DND-41 (cell line): ENCODE measurements at regions not wholly inside any gene's neighbourhood (a gene's known extent, or its start where the extent isn't known, plus 50 kb on each side); places are given as distances from the start of the nearest gene placed in this dataset.

Experiments used
- ATAC-seq: fragments of 200-7000 bp; cut with Tn5 transposase; 3 replicates; pipeline ENCODE4 v1.9.1; 2021; ENCODE audit warnings: low read depth; ENCODE audit not compliant: insufficient read depth
- DNase-seq: peaks from one replicate; pipeline ENCODE4 v3.0.0-alpha.2; 2020
- H2AFZ ChIP-seq: 2 replicates; pipeline ENCODE4 v1.6.0; 2012; ENCODE audit warnings: low read depth, low read length
- H3K27ac ChIP-seq: 2 replicates; pipeline ENCODE4 v1.5.1; 2012; ENCODE audit warnings: low read length, inconsistent platforms
- H3K27me3 ChIP-seq: fragments of 200-600 bp; sonication (generic); 2 replicates; pipeline ENCODE4 v1.6.0; 2012; ENCODE audit warnings: low read length, mild to moderate bottlenecking, inconsistent platforms; ENCODE audit not compliant: insufficient read depth, poor library complexity
- H3K36me3 ChIP-seq: 2 replicates; pipeline ENCODE4 v1.5.1; 2012; ENCODE audit warnings: low read length, inconsistent platforms; ENCODE audit not compliant: insufficient read depth
- H3K4me1 ChIP-seq: 2 replicates; pipeline ENCODE4 v1.5.1; 2012; ENCODE audit warnings: mild to moderate bottlenecking, low read length; ENCODE audit not compliant: insufficient read depth
- H3K4me2 ChIP-seq: 2 replicates; pipeline ENCODE4 v1.6.0; 2012; ENCODE audit warnings: mild to moderate bottlenecking, moderate library complexity, low read length, inconsistent platforms; ENCODE audit not compliant: insufficient read depth
- H3K4me3 ChIP-seq, 2 experiments: fragments of 200-600 bp in 1 of 2; shearing (Covaris generic) in 1 of 2; 2 replicates each; pipeline ENCODE4 v1.5.1; 2012 to 2016; ENCODE audit warnings: inconsistent platforms in 2 of 2, low read length in 2 of 2, mild to moderate bottlenecking in 2 of 2, low read depth in 1 of 2, moderate library complexity in 1 of 2
- H3K79me2 ChIP-seq: 2 replicates; pipeline ENCODE4 v1.6.0; 2012; ENCODE audit warnings: low read length, inconsistent platforms; ENCODE audit not compliant: insufficient read depth
- H3K9ac ChIP-seq: 2 replicates; pipeline ENCODE4 v1.6.0; 2012; ENCODE audit warnings: low read depth, mild to moderate bottlenecking, inconsistent platforms, low read length, moderate library complexity
- H3K9me3 ChIP-seq: 2 replicates; pipeline ENCODE4 v1.5.1; 2012; ENCODE audit warnings: low read length, moderate library complexity, mild to moderate bottlenecking, inconsistent platforms; ENCODE audit not compliant: insufficient read depth, severe bottlenecking
- H4K20me1 ChIP-seq: 2 replicates; pipeline ENCODE4 v1.6.0; 2012; ENCODE audit warnings: low read length; ENCODE audit not compliant: insufficient read depth
- EZH2 ChIP-seq: IDR thresholded peaks from 3 replicates; pipeline ENCODE4 v1.6.1; 2012; ENCODE audit warnings: borderline replicate concordance, low read depth, mild to moderate bottlenecking, moderate library complexity, low read length, inconsistent platforms; ENCODE audit not compliant: severe bottlenecking
- TF ChIP-seq, protein P1 (sequence below): IDR thresholded peaks from 2 replicates; pipeline ENCODE4 v1.5.1; 2012; ENCODE audit warnings: borderline replicate concordance, low read length, moderate library complexity, mild to moderate bottlenecking; ENCODE audit not compliant: poor library complexity, severe bottlenecking; ENCODE audit errors: extremely low read depth

- H3K36me3 ChIP-seq: no peaks in the 10 kb centered on the region
- no peaks in the 10 kb centered on the region for H3K4me1 ChIP-seq
- no peaks in the 10 kb centered on the region for H4K20me1 ChIP-seq
- H3K27ac ChIP-seq: no peak overlapping the region
- no peaks in the 10 kb centered on the region for H3K79me2 ChIP-seq
- ATAC-seq: no peak
- no peak for TF ChIP-seq EZH2
- TF ChIP-seq, protein P1, sequence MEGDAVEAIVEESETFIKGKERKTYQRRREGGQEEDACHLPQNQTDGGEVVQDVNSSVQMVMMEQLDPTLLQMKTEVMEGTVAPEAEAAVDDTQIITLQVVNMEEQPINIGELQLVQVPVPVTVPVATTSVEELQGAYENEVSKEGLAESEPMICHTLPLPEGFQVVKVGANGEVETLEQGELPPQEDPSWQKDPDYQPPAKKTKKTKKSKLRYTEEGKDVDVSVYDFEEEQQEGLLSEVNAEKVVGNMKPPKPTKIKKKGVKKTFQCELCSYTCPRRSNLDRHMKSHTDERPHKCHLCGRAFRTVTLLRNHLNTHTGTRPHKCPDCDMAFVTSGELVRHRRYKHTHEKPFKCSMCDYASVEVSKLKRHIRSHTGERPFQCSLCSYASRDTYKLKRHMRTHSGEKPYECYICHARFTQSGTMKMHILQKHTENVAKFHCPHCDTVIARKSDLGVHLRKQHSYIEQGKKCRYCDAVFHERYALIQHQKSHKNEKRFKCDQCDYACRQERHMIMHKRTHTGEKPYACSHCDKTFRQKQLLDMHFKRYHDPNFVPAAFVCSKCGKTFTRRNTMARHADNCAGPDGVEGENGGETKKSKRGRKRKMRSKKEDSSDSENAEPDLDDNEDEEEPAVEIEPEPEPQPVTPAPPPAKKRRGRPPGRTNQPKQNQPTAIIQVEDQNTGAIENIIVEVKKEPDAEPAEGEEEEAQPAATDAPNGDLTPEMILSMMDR: no peak
- no peaks in the 10 kb centered on the region for H3K27me3 ChIP-seq
- H2AFZ ChIP-seq: no peak overlapping the region
- no peak overlapping the region for H3K4me3 ChIP-seq
- no peak for DNase-seq
- H3K9ac ChIP-seq: no peak overlapping the region
- no peaks in the 10 kb centered on the region for H3K9me3 ChIP-seq
- H3K4me2 ChIP-seq: no peak overlapping the region
Measured at GRCh38 chr6:95328231-95328630, 249.1 kb upstream of the MANEA start.

GRCh38 chr6:95352064-95352795 is 225.1 kb upstream of the MANEA start:
- no peak overlapping the region for H2AFZ ChIP-seq
- no peaks in the 10 kb centered on the region for H3K4me1 ChIP-seq
- no peak overlapping the region for H3K4me3 ChIP-seq
- TF ChIP-seq, protein P1: no peak
- TF ChIP-seq EZH2: no peak
- no peaks in the 10 kb centered on the region for H3K79me2 ChIP-seq
- H3K27me3 ChIP-seq: no peaks in the 10 kb centered on the region
- H3K4me2 ChIP-seq: no peak overlapping the region
- ATAC-seq (no peak), DNase-seq (no peak)
- no peak overlapping the region for H3K9ac ChIP-seq
- no peak overlapping the region for H3K27ac ChIP-seq
- no peaks in the 10 kb centered on the region for H4K20me1 ChIP-seq
- no peaks in the 10 kb centered on the region for H3K9me3 ChIP-seq
- no peaks in the 10 kb centered on the region for H3K36me3 ChIP-seq

- no peak overlapping the region for H3K4me3 ChIP-seq
- ATAC-seq (no peak), DNase-seq (no peak)
- H3K27me3 ChIP-seq: no peaks in the 10 kb centered on the region
- H2AFZ ChIP-seq: no peak overlapping the region
- no peak overlapping the region for H3K9ac ChIP-seq
- H4K20me1 ChIP-seq: no peaks in the 10 kb centered on the region
- no peaks in the 10 kb centered on the region for H3K79me2 ChIP-seq
- no peaks in the 10 kb centered on the region for H3K36me3 ChIP-seq
- H3K27ac ChIP-seq: no peak overlapping the region
- no peaks in the 10 kb centered on the region for H3K4me1 ChIP-seq
- TF ChIP-seq EZH2: no peak
- TF ChIP-seq, protein P1: no peak
- H3K9me3 ChIP-seq: no peaks in the 10 kb centered on the region
- H3K4me2 ChIP-seq: no peak overlapping the region
Measured at GRCh38 chr6:95354551-95354950, 222.8 kb upstream of the MANEA start.
